ENCODE measurements at regions not wholly inside any gene's neighbourhood (a gene's known extent, or its start where the extent isn't known, plus 50 kb on each side); places are given as distances from the start of the nearest gene placed in this dataset.

GRCh38 chr5:126369083-126369482 is 54.1 kb upstream of the GRAMD2B start:
- TF ChIP-seq EZH2phosphoT487 (IDR thresholded peaks at IDR 0.05) (no peak), CTCF (IDR thresholded peaks at IDR 0.05) (no peak)
